Activated naive CD4-positive, alpha-beta T cell treated with anti-CD3 and anti-CD28 coated beads for 36 hours (primary cell): ENCODE measurements at regions not wholly inside any gene's neighbourhood (a gene's known extent, or its start where the extent isn't known, plus 50 kb on each side); places are given as distances from the start of the nearest gene placed in this dataset.

ENCODE experiments used
- CTCF ChIA-PET: fragments of 350-600 bp; sonication (Branson Sonifier 250); formaldehyde crosslinking; loops from one replicate; lab custom pipeline; 2021; ENCODE audit warnings: antibody characterized with exemption; lab: Charles Lee
- DNase-seq: peaks from one replicate; pipeline ENCODE4 v3.0.0-alpha.2; 2020
- H3K27ac Mint-ChIP-seq: one replicate; pipeline ENCODE4 v1.8.0; 2021; ENCODE audit warnings: mild to moderate bottlenecking, mixed read lengths
- H3K27me3 Mint-ChIP-seq: one replicate; pipeline ENCODE4 v1.8.0; 2021; ENCODE audit warnings: low read depth, mixed read lengths
- H3K36me3 Mint-ChIP-seq: one replicate; pipeline ENCODE4 v1.8.0; 2021; ENCODE audit warnings: low read depth, mixed read lengths
- H3K4me1 Mint-ChIP-seq: one replicate; pipeline ENCODE4 v1.8.0; 2021; ENCODE audit warnings: low read depth, mixed read lengths
- H3K4me3 Mint-ChIP-seq: one replicate; pipeline ENCODE4 v1.8.0; 2021; ENCODE audit warnings: mild to moderate bottlenecking, moderate library complexity, mixed read lengths
- H3K9me3 Mint-ChIP-seq: one replicate; pipeline ENCODE4 v1.8.0; 2021; ENCODE audit warnings: mixed read lengths
- intact Hi-C: fragments of 100-400 bp; cut with micrococcal nuclease; formaldehyde crosslinking; loops from one replicate; pipeline ENCODE4 v1.15.1; 2023

DNA sequence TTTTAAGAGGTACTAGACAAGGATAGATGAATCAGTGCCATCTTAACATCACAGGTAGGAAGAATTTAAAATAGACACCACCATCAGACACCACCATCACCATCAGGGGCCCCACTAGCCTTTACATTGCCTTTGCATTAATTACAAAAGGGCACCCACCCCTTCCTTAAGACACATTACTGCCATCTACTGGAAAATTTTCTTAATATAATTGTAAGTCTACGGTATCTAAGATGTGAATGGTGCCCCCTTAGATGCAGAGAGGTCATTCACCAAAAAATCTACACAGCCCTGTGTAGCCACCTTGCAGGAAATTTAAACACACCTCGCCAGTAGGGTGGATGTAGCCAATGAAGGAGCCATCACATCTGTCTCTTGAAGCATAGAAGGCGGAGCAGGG is 184.1 kb downstream of the MID1IP1 start:
- DNase-seq = peak; percentile 7
- peaks cover 2% of the 10 kb centered on the region for H3K4me1 Mint-ChIP-seq
- intact Hi-C loops = loop anchor here (1.0 to 10.0 kb wide), 5 partner anchors 185 to 321 kb away; no protein-coding TSS in a partner anchor
- CTCF ChIA-PET = no interaction called here
- no peaks in the 10 kb centered on the region for H3K36me3 Mint-ChIP-seq
- no peak overlapping the region for H3K27ac Mint-ChIP-seq
- no peak overlapping the region for H3K4me3 Mint-ChIP-seq
- H3K9me3 Mint-ChIP-seq = no peaks in the 10 kb centered on the region
- H3K27me3 Mint-ChIP-seq = no peaks in the 10 kb centered on the region

- Mint-ChIP-seq H3K27ac (no peak overlapping the region), H3K27me3 (no peaks in the 10 kb centered on the region), H3K36me3 (no peaks in the 10 kb centered on the region), H3K4me1 (peaks cover 2% of the 10 kb centered on the region), H3K4me3 (no peak overlapping the region), H3K9me3 (no peaks in the 10 kb centered on the region)
- intact Hi-C loops = loop anchor here (1.0 to 10.0 kb wide), 5 partner anchors 186 to 321 kb away; no protein-coding TSS in a partner anchor
- no peak for DNase-seq
- CTCF ChIA-PET = interaction anchor here (1.9 kb wide), 1 partner anchor 231 kb away, joined by 8 read pairs; no protein-coding TSS in a partner anchor
Measured at GRCh38 chrX:38985945-38986344, 184.7 kb downstream of the MID1IP1 start.

GRCh38 chrX:38986586-38986985 is 185.3 kb downstream of the MID1IP1 start:
- peaks cover 2% of the 10 kb centered on the region for H3K4me1 Mint-ChIP-seq
- H3K27ac Mint-ChIP-seq = no peak overlapping the region
- DNase-seq = no peak
- no peaks in the 10 kb centered on the region for H3K36me3 Mint-ChIP-seq
- no peak overlapping the region for H3K4me3 Mint-ChIP-seq
- no peaks in the 10 kb centered on the region for H3K9me3 Mint-ChIP-seq
- intact Hi-C loops = loop anchor here (10.0 kb wide), 1 partner anchor 322 kb away; no protein-coding TSS in a partner anchor
- CTCF ChIA-PET = interaction anchor here (1.9 kb wide), 1 partner anchor 232 kb away, joined by 8 read pairs; no protein-coding TSS in a partner anchor
- H3K27me3 Mint-ChIP-seq = no peaks in the 10 kb centered on the region

DNA sequence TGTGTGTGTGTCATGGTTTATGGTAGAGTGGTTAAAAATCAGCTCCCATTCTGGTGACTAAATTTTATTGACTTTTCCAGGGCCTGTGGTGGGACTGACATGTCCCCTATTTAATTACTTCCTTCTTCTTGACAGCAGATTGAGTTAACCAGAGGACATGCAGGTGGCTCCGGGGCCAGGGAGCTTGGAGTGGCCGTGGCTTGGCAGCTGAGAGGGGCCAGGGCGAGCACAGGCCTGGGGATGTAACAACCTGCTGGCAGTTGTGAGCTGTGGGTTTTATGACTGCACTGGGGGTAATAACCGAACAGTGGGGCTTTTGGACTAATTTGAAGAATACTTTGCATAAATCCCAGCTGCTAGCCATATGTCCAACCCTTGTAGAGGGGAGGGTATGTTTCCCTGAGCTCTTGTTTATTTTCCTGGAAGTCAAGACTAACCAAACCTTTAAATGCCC is 186.0 kb downstream of the MID1IP1 start:
- Mint-ChIP-seq H3K4me3 (no peak overlapping the region), H3K27ac (no peak overlapping the region), H3K27me3 (no peaks in the 10 kb centered on the region), H3K36me3 (no peaks in the 10 kb centered on the region), H3K4me1 (peaks cover 2% of the 10 kb centered on the region), H3K9me3 (no peaks in the 10 kb centered on the region)
- no peak for DNase-seq
- CTCF ChIA-PET = interaction anchor here (1.9 kb wide), 1 partner anchor 233 kb away, joined by 8 read pairs; no protein-coding TSS in a partner anchor
- intact Hi-C loops = loop anchor here (10.0 kb wide), 1 partner anchor 322 kb away; no protein-coding TSS in a partner anchor

DNA sequence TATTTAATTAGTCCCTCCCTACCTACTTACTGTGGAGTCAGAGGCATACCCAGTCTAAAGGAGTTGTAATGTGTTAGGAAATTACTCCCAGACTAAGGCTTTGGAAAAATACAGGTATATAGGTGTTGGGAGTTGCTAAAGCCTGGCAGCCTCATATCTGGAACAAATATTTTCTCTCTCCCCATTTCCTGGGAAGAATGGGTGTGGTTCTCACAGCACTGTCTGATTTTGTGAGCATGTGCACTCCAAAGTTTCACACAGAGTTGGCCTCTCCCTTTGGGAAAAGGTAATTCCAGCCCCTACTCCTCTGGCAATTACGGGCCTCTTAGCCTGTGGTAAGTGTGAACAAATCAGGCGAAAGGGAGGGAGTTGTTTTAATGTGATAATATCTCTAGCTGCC is 187.0 kb downstream of the MID1IP1 start:
- Mint-ChIP-seq H3K9me3 (no peaks in the 10 kb centered on the region), H3K27me3 (no peaks in the 10 kb centered on the region), H3K4me3 (no peak overlapping the region), H3K4me1 (peaks cover 2% of the 10 kb centered on the region), H3K27ac (no peak overlapping the region), H3K36me3 (no peaks in the 10 kb centered on the region)
- no peak for DNase-seq
- CTCF ChIA-PET = no interaction called here
- intact Hi-C loops = loop anchor here (10.0 kb wide), 1 partner anchor 324 kb away; no protein-coding TSS in a partner anchor

DNA sequence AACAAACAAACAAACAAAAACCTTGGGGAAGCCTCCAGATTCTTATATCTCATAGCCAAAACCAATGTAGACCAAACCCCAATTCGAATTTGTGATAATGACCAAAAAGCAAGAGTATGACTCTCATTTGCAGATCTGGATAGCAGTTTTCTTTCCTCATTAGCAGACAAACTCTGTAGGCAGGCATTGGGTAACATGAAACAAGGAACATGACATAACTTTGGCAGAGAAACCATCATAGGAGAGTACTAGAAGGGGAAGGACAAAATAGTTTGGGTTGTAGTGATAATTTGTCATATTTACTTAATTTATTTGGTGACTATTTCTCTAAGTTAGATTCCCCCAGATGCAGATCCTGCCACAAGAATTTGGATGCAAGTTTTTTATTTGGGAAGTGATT is 187.8 kb downstream of the MID1IP1 start:
- Mint-ChIP-seq H3K9me3 (no peaks in the 10 kb centered on the region), H3K27me3 (no peaks in the 10 kb centered on the region), H3K4me3 (no peak overlapping the region), H3K27ac (no peak overlapping the region), H3K36me3 (no peaks in the 10 kb centered on the region), H3K4me1 (peaks cover 2% of the 10 kb centered on the region)
- CTCF ChIA-PET = no interaction called here
- DNase-seq = no peak
- intact Hi-C loops = loop anchor here (10.0 kb wide), 1 partner anchor 324 kb away; no protein-coding TSS in a partner anchor

- no peaks in the 10 kb centered on the region for H3K9me3 Mint-ChIP-seq
- CTCF ChIA-PET = interaction anchor here (1.4 kb wide), 1 partner anchor 224 kb away, joined by 5 read pairs; no protein-coding TSS in a partner anchor
- no peak for DNase-seq
- H3K27ac Mint-ChIP-seq = no peak overlapping the region
- intact Hi-C loops = no loop called here
- H3K4me1 Mint-ChIP-seq = no peaks in the 10 kb centered on the region
- H3K36me3 Mint-ChIP-seq = no peaks in the 10 kb centered on the region
- H3K4me3 Mint-ChIP-seq = no peak overlapping the region
- no peaks in the 10 kb centered on the region for H3K27me3 Mint-ChIP-seq
Measured at GRCh38 chrX:38991656-38992440, 190.6 kb downstream of the MID1IP1 start.

DNA sequence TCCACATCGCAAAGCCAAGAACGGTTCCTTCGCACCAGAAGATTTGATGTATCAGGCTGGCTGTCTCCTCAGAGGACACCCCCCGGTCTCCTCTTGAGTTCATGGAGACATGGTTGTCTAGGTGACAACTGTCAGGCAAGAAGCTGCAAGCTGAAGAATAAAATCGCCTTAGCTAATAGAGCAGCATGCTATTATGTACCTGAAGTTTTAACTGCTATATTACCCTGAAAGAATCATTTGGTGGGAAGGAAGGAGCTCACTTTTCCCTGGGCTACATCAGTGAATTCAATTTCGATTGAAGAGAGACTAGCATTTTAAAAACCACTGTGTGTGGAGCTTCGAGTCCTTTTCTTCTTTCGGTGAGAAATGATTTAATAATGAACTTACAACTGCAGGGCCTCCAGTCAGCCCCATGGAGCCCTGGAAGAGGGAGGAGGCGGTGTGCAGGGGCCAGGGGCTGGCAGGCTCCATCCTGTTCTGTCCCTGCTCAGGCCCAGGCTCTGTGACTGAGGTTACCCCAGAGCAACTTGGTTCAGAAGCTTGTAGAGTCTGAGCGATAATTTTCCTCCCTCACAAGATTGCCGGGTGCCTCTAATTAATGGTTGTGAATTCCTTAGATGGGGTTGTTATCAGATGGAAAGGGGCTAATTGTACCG is 191.3 kb downstream of the MID1IP1 start:
- intact Hi-C loops = no loop called here
- Mint-ChIP-seq H3K36me3 (no peaks in the 10 kb centered on the region), H3K27ac (no peak overlapping the region), H3K4me3 (no peak overlapping the region), H3K27me3 (no peaks in the 10 kb centered on the region), H3K9me3 (no peaks in the 10 kb centered on the region), H3K4me1 (no peaks in the 10 kb centered on the region)
- CTCF ChIA-PET = interaction anchor here (1.4 kb wide), 1 partner anchor 224 kb away, joined by 5 read pairs; no protein-coding TSS in a partner anchor
- no peak for DNase-seq

DNA sequence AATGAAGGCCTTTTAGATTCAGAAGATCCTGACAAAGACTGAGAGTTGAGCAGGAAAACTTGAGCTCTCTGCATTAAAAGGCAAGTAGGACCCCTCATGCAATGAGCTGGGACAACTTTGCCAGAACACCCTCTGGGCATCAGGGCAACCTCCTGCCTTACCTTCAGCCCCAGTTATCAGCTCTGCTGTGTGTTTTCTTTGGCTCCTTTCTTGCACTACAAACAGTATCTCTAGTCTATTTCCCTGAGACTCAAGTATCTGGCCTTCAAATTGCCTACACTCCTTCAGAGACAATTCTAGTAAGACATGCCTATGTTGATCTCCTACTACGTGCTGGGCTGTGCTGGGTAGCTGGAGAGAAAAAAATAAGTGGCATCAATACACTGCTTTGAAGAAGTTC is 192.2 kb downstream of the MID1IP1 start:
- Mint-ChIP-seq H3K27me3 (no peaks in the 10 kb centered on the region), H3K4me1 (no peaks in the 10 kb centered on the region), H3K27ac (no peak overlapping the region), H3K4me3 (no peak overlapping the region), H3K9me3 (no peaks in the 10 kb centered on the region), H3K36me3 (no peaks in the 10 kb centered on the region)
- intact Hi-C loops = no loop called here
- CTCF ChIA-PET = interaction anchor here (0.8 kb wide), 1 partner anchor 868 kb away, joined by 4 read pairs; no protein-coding TSS in a partner anchor
- no peak for DNase-seq

DNA sequence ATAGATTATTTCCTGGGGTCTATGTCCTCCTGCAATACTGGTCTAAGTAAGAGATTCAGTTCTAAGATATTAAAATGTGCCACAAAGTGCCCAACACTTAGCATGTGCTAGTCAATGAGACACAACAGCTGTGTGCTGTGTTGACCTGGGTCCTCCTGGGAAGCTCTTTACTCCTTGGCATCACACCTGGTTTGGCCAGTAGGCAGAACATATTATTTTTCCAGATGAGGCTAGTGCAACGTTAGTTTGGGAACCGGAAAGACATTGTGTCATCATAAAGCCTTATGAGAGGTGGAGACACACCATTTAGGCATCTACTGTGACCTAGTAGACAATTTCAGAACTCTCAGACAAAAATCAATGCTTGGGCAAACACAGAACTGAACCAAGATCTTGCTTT is 197.8 kb downstream of the MID1IP1 start:
- intact Hi-C loops = no loop called here
- Mint-ChIP-seq H3K27me3 (no peaks in the 10 kb centered on the region), H3K27ac (no peak overlapping the region), H3K36me3 (no peaks in the 10 kb centered on the region), H3K4me1 (no peaks in the 10 kb centered on the region), H3K4me3 (no peak overlapping the region), H3K9me3 (no peaks in the 10 kb centered on the region)
- DNase-seq = no peak
- CTCF ChIA-PET = interaction anchor here (0.6 kb wide), 1 partner anchor 15 kb away, joined by 3 read pairs; no protein-coding TSS in a partner anchor

DNA sequence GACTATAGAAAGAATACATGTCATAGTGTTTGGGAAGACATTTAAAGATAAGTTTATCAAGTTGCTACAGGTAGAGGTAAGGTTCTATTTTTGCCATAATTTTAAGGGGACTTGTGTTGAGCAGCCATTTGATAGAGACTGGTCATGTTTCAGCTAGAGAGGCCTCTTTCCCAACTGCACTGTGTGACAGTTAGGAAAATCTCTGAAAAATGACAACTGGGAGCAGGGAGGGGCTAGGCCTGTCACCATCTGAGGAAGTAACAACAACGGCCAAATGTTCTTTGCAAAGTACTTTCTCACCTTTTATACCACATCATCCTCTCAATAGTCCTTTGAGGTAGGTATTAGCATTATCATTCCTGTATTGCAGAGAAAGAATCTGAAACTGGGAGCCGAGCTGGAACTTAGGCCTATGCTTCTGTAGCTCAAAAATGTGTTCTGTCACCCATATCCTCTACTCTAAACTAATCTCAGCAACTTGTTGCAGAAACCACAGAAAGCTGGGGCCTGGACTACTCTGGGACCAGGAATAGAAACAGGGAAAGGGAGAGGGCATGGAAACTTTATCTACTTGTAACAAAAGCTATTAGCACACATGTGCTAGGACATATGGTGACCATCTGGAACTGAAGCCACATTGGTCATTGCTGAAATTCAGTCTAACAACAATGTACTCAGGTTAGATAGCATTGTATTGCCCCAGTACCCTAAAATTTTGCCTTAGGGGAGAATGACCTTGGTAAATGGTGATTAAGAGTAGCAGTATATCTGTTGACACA is 198.9 kb downstream of the MID1IP1 start:
- no peaks in the 10 kb centered on the region for H3K36me3 Mint-ChIP-seq
- CTCF ChIA-PET = no interaction called here
- intact Hi-C loops = no loop called here

GRCh38 chrX:39000802-39001201 is 199.5 kb downstream of the MID1IP1 start:
- no peak for DNase-seq
- Mint-ChIP-seq H3K27me3 (no peaks in the 10 kb centered on the region), H3K4me3 (no peak overlapping the region), H3K36me3 (no peaks in the 10 kb centered on the region), H3K27ac (no peak overlapping the region), H3K9me3 (no peaks in the 10 kb centered on the region), H3K4me1 (no peaks in the 10 kb centered on the region)
- intact Hi-C loops = no loop called here
- CTCF ChIA-PET = no interaction called here

More for the DNA sequence above, 198.9 kb downstream of the MID1IP1 start:
- Mint-ChIP-seq H3K27me3 (no peaks in the 10 kb centered on the region), H3K4me1 (no peaks in the 10 kb centered on the region), H3K9me3 (no peaks in the 10 kb centered on the region), H3K27ac (no peak overlapping the region), H3K4me3 (no peak overlapping the region)
- no peak for DNase-seq
